WTC11 (cell line): ENCODE measurements at regions not wholly inside any gene's neighbourhood (a gene's known extent, or its start where the extent isn't known, plus 50 kb on each side); places are given as distances from the start of the nearest gene placed in this dataset.

ENCODE experiments used
- ATAC-seq: fragments of 200-7000 bp; cut with Tn5 transposase; 2 replicates; pipeline ENCODE4 v1.10.0; 2021; ENCODE audit warnings: mild to moderate bottlenecking, moderate library complexity
- CTCF ChIA-PET: fragments of 300-600 bp; sonication (Branson Sonifier 250); formaldehyde crosslinking; loops from one replicate; lab custom pipeline; 2021; ENCODE audit warnings: antibody characterized with exemption; lab: Charles Lee
- POLR2A ChIA-PET: fragments of 350-600 bp; sonication (Branson Sonifier 250); formaldehyde crosslinking; loops from one replicate; lab custom pipeline; 2021; ENCODE audit warnings: antibody characterized with exemption; lab: Charles Lee
- DNase-seq: peaks from one replicate; pipeline ENCODE4 v3.0.0; 2021; ENCODE audit warnings: low spot score
- H3K27ac Mint-ChIP-seq: 2 replicates; pipeline ENCODE4 v1.8.0; 2021; ENCODE audit warnings: mixed read lengths
- H3K27me3 Mint-ChIP-seq: 2 replicates; pipeline ENCODE4 v1.8.0; 2021; ENCODE audit warnings: low read depth, mild to moderate bottlenecking, moderate library complexity, mixed read lengths
- H3K36me3 Mint-ChIP-seq: 2 replicates; pipeline ENCODE4 v1.8.0; 2021; ENCODE audit warnings: mixed read lengths
- H3K4me1 Mint-ChIP-seq: 2 replicates; pipeline ENCODE4 v1.8.0; 2022; ENCODE audit warnings: mixed read lengths
- H3K4me3 Mint-ChIP-seq: 2 replicates; pipeline ENCODE4 v1.8.0; 2021; ENCODE audit warnings: mild to moderate bottlenecking, moderate library complexity, mixed read lengths
- H3K9me3 Mint-ChIP-seq: 2 replicates; pipeline ENCODE4 v1.8.0; 2021; ENCODE audit warnings: mixed read lengths
- ATF1 ChIP-seq: sonication (generic); formaldehyde crosslinking; IDR thresholded peaks from 2 replicates; pipeline ENCODE4 v1.8.1; 2023; ENCODE audit warnings: mild to moderate bottlenecking, moderate library complexity, missing genetic modification reagents
- CBFB ChIP-seq: sonication (generic); formaldehyde crosslinking; IDR thresholded peaks from 2 replicates; pipeline ENCODE4 v1.8.1; 2022; ENCODE audit warnings: mild to moderate bottlenecking, low read depth, missing genetic modification reagents
- ELF4 ChIP-seq: sonication (generic); formaldehyde crosslinking; IDR thresholded peaks from 2 replicates; pipeline ENCODE4 v1.8.1; 2022; ENCODE audit warnings: low read depth, mild to moderate bottlenecking, moderate library complexity, missing genetic modification reagents
- ETV6 ChIP-seq: sonication (generic); formaldehyde crosslinking; IDR thresholded peaks from 2 replicates; pipeline ENCODE4 v1.8.1; 2022; ENCODE audit warnings: mild to moderate bottlenecking, missing genetic modification reagents
- HMGA2 ChIP-seq: fragments of 250-450 bp; sonication (Bioruptor Pico); IDR thresholded peaks from 2 replicates; pipeline ENCODE4 v1.4.0; 2021; ENCODE audit warnings: mild to moderate bottlenecking, moderate library complexity
- IRF1 ChIP-seq: sonication (generic); formaldehyde crosslinking; IDR thresholded peaks from 2 replicates; pipeline ENCODE4 v1.8.0; 2023; ENCODE audit warnings: missing genetic modification reagents
- JAZF1 ChIP-seq: fragments of 250-450 bp; sonication (Bioruptor Pico); IDR thresholded peaks from 2 replicates; pipeline ENCODE4 v1.9.0; 2021; ENCODE audit warnings: moderate library complexity, mild to moderate bottlenecking, inconsistent platforms
- JUN ChIP-seq: sonication (generic); formaldehyde crosslinking; IDR thresholded peaks from 2 replicates; pipeline ENCODE4 v1.8.0; 2023; ENCODE audit warnings: mild to moderate bottlenecking, missing genetic modification reagents
- MXD4 ChIP-seq: fragments of 250-450 bp; sonication (Bioruptor Pico); IDR thresholded peaks from 2 replicates; pipeline ENCODE4 v1.8.0; 2021; ENCODE audit warnings: mild to moderate bottlenecking, moderate library complexity, borderline replicate concordance
- NR1H2 ChIP-seq: sonication (generic); formaldehyde crosslinking; IDR thresholded peaks from 2 replicates; pipeline ENCODE4 v1.9.0; 2021; ENCODE audit warnings: mild to moderate bottlenecking, moderate library complexity, missing genetic modification reagents
- NR2C2 ChIP-seq: sonication (generic); formaldehyde crosslinking; IDR thresholded peaks from 2 replicates; pipeline ENCODE4 v1.8.0; 2022; ENCODE audit warnings: mild to moderate bottlenecking, missing genetic modification reagents
- OVOL2 ChIP-seq: fragments of 250-450 bp; sonication (Bioruptor Pico); IDR thresholded peaks from 2 replicates; pipeline ENCODE4 v1.9.0; 2021; ENCODE audit warnings: mild to moderate bottlenecking, borderline replicate concordance
- PRDM15 ChIP-seq: sonication (generic); formaldehyde crosslinking; IDR thresholded peaks from 2 replicates; pipeline ENCODE4 v1.8.0; 2022; ENCODE audit warnings: missing genetic modification reagents
- RELA ChIP-seq: sonication (generic); formaldehyde crosslinking; IDR thresholded peaks from 2 replicates; pipeline ENCODE4 v1.8.1; 2022; ENCODE audit warnings: missing genetic modification reagents, mild to moderate bottlenecking, borderline replicate concordance
- SP1 ChIP-seq: sonication (generic); formaldehyde crosslinking; conservative IDR thresholded peaks from 2 replicates; pipeline ENCODE4 v1.8.1; 2022; ENCODE audit warnings: missing genetic modification reagents
- TEAD4 ChIP-seq: sonication (generic); formaldehyde crosslinking; IDR thresholded peaks from 2 replicates; pipeline ENCODE4 v1.8.0; 2022; ENCODE audit warnings: mild to moderate bottlenecking, missing genetic modification reagents
- TP53 ChIP-seq: sonication (generic); formaldehyde crosslinking; IDR thresholded peaks from 2 replicates; pipeline ENCODE4 v1.8.1; 2023; ENCODE audit warnings: mild to moderate bottlenecking, missing genetic modification reagents
- ZNF138 ChIP-seq: sonication (generic); formaldehyde crosslinking; conservative IDR thresholded peaks from 2 replicates; pipeline ENCODE4 v1.8.1; 2022; ENCODE audit warnings: mild to moderate bottlenecking, moderate library complexity, missing genetic modification reagents
- TF ChIP-seq, protein P1 (sequence below): sonication (generic); formaldehyde crosslinking; IDR thresholded peaks from 2 replicates; pipeline ENCODE4 v1.8.1; 2023; ENCODE audit warnings: mild to moderate bottlenecking, moderate library complexity, missing genetic modification reagents
- TF ChIP-seq, protein P2 (sequence below): sonication (generic); formaldehyde crosslinking; IDR thresholded peaks from 2 replicates; pipeline ENCODE4 v1.8.0; 2022; ENCODE audit warnings: mild to moderate bottlenecking, missing genetic modification reagents
- TF ChIP-seq, protein P3 (sequence below): fragments of 250-450 bp; sonication (Bioruptor Pico); IDR thresholded peaks from 2 replicates; pipeline ENCODE4 v1.9.0; 2021; ENCODE audit warnings: mild to moderate bottlenecking
- TF ChIP-seq, protein P4 (sequence below): sonication (generic); formaldehyde crosslinking; IDR thresholded peaks from 2 replicates; pipeline ENCODE4 v1.8.1; 2023; ENCODE audit warnings: mild to moderate bottlenecking, missing genetic modification reagents, moderate library complexity

- ATAC-seq (no peak), DNase-seq (no peak)
- Mint-ChIP-seq H3K27me3 (no peaks in the 10 kb centered on the region), H3K27ac (no peak overlapping the region), H3K4me1 (no peaks in the 10 kb centered on the region), H3K4me3 (no peak overlapping the region), H3K9me3 (peaks cover 16% of the 10 kb centered on the region), H3K36me3 (peaks cover 8% of the 10 kb centered on the region; the same call in 1 of the 2 replicates)
- CTCF ChIA-PET, result no interaction called here
- no peak for TF ChIP-seq ELF4 (CRISPR knock-in tag)
- no peak for TF ChIP-seq SP1 (CRISPR knock-in tag)
- TF ChIP-seq IRF1 (CRISPR knock-in tag), result no peak
- TF ChIP-seq, protein P1, sequence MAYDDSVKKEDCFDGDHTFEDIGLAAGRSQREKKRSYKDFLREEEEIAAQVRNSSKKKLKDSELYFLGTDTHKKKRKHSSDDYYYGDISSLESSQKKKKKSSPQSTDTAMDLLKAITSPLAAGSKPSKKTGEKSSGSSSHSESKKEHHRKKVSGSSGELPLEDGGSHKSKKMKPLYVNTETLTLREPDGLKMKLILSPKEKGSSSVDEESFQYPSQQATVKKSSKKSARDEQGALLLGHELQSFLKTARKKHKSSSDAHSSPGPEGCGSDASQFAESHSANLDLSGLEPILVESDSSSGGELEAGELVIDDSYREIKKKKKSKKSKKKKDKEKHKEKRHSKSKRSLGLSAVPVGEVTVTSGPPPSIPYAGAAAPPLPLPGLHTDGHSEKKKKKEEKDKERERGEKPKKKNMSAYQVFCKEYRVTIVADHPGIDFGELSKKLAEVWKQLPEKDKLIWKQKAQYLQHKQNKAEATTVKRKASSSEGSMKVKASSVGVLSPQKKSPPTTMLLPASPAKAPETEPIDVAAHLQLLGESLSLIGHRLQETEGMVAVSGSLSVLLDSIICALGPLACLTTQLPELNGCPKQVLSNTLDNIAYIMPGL (CRISPR knock-in tag), result no peak
- no peak for TF ChIP-seq RELA
- TF ChIP-seq ATF1, result no peak
- no peak for TF ChIP-seq ZNF138 (CRISPR knock-in tag)
- TF ChIP-seq, protein P2, sequence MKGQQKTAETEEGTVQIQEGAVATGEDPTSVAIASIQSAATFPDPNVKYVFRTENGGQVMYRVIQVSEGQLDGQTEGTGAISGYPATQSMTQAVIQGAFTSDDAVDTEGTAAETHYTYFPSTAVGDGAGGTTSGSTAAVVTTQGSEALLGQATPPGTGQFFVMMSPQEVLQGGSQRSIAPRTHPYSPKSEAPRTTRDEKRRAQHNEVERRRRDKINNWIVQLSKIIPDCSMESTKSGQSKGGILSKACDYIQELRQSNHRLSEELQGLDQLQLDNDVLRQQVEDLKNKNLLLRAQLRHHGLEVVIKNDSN, result no peak
- TF ChIP-seq TEAD4 (CRISPR knock-in tag), result no peak
- TF ChIP-seq NR2C2, result no peak
- TF ChIP-seq JUN (CRISPR knock-in tag), result no peak
- TF ChIP-seq TP53 (CRISPR knock-in tag), result no peak
- TF ChIP-seq CBFB (CRISPR knock-in tag), result no peak
- no peak for TF ChIP-seq OVOL2
- TF ChIP-seq, protein P3, sequence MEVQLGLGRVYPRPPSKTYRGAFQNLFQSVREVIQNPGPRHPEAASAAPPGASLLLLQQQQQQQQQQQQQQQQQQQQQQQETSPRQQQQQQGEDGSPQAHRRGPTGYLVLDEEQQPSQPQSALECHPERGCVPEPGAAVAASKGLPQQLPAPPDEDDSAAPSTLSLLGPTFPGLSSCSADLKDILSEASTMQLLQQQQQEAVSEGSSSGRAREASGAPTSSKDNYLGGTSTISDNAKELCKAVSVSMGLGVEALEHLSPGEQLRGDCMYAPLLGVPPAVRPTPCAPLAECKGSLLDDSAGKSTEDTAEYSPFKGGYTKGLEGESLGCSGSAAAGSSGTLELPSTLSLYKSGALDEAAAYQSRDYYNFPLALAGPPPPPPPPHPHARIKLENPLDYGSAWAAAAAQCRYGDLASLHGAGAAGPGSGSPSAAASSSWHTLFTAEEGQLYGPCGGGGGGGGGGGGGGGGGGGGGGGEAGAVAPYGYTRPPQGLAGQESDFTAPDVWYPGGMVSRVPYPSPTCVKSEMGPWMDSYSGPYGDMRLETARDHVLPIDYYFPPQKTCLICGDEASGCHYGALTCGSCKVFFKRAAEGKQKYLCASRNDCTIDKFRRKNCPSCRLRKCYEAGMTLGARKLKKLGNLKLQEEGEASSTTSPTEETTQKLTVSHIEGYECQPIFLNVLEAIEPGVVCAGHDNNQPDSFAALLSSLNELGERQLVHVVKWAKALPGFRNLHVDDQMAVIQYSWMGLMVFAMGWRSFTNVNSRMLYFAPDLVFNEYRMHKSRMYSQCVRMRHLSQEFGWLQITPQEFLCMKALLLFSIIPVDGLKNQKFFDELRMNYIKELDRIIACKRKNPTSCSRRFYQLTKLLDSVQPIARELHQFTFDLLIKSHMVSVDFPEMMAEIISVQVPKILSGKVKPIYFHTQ (CRISPR knock-in tag), result no peak
- TF ChIP-seq MXD4, result no peak
- TF ChIP-seq, protein P4, sequence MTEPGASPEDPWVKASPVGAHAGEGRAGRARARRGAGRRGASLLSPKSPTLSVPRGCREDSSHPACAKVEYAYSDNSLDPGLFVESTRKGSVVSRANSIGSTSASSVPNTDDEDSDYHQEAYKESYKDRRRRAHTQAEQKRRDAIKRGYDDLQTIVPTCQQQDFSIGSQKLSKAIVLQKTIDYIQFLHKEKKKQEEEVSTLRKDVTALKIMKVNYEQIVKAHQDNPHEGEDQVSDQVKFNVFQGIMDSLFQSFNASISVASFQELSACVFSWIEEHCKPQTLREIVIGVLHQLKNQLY (CRISPR knock-in tag), result no peak
- no peak for TF ChIP-seq ETV6 (CRISPR knock-in tag)
- no peak for TF ChIP-seq HMGA2 (CRISPR knock-in tag)
- TF ChIP-seq JAZF1, result no peak
- POLR2A ChIA-PET, result no interaction called here
Observed at GRCh38 chr5:107265193-107265592, 405.5 kb downstream of the EFNA5 start.

DNA sequence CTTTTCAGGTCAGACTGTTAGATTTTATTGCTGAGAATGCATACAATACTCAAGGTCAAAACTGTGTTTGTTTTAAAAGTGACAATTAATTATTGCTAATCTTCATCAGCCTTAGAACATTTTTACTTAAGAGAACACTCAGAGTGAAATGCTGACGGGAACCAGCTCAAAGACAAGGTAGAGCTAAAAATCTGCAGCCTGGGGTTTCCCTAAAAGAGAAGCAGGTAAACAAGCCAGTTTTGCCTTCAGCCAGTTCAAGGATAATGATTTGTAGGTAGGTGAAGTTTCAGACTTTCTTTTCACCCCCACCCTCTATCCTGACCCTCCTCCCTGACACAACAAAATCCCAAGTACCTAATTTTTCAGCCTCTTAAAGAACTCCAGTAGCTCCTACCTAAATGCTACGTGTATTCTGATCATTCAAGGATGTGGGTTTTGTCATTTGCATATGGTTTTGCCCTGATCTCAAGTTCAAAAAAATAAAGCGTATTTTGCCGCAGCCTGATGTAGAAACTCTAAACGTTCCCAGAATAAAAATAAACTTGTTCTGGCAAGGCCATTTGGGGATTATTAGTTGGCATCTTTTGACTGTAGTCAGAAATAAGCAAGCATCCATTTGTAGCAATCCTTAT is 407.2 kb downstream of the EFNA5 start:
- POLR2A ChIA-PET, result no interaction called here
- peaks cover 26% of the 10 kb centered on the region for H3K9me3 Mint-ChIP-seq
- H3K36me3 Mint-ChIP-seq, result peaks cover 14% of the 10 kb centered on the region; the same call in 1 of the 2 replicates
- no peaks in the 10 kb centered on the region for H3K27me3 Mint-ChIP-seq
- no peak overlapping the region for H3K27ac Mint-ChIP-seq
- DNase-seq, result no peak
- ATAC-seq, result no peak
- TF ChIP-seq PRDM15 (CRISPR knock-in tag) (no peak), NR1H2 (no peak)
- no peaks in the 10 kb centered on the region for H3K4me1 Mint-ChIP-seq
- CTCF ChIA-PET, result interaction anchor here (1.2 to 1.3 kb wide), 2 partner anchors 15 to 997 kb away, joined by 4 to 11 read pairs; no protein-coding TSS in a partner anchor
- H3K4me3 Mint-ChIP-seq, result no peak overlapping the region
